ENCODE measurements at regions not wholly inside any gene's neighbourhood (a gene's known extent, or its start where the extent isn't known, plus 50 kb on each side); places are given as distances from the start of the nearest gene placed in this dataset.

DNA sequence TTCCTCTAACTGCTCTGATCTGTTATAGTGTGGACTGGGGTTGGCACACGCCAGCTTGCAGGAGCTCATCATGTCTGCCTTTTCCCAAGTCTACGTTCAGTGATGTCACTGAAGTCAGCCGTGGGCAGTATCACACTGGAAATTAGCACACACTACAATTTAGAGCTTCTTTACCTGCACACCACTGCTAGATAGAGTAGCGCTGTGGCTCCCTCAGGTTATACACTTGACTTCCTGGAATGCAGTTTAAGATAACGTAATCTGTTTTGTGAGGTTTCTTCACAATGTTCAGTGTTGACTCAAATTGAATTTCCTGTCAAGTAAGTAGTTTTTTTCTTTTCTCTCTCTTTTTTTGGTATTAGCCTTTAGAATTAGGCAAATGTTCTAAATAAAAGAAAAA is 487.2 kb downstream of the DCDC2C start:
- TF ChIP-seq, protein P1, sequence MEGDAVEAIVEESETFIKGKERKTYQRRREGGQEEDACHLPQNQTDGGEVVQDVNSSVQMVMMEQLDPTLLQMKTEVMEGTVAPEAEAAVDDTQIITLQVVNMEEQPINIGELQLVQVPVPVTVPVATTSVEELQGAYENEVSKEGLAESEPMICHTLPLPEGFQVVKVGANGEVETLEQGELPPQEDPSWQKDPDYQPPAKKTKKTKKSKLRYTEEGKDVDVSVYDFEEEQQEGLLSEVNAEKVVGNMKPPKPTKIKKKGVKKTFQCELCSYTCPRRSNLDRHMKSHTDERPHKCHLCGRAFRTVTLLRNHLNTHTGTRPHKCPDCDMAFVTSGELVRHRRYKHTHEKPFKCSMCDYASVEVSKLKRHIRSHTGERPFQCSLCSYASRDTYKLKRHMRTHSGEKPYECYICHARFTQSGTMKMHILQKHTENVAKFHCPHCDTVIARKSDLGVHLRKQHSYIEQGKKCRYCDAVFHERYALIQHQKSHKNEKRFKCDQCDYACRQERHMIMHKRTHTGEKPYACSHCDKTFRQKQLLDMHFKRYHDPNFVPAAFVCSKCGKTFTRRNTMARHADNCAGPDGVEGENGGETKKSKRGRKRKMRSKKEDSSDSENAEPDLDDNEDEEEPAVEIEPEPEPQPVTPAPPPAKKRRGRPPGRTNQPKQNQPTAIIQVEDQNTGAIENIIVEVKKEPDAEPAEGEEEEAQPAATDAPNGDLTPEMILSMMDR (IDR thresholded peaks at IDR 0.05; ENCODE audit: low read depth, low read length): no peak
- TF ChIP-seq EZH2phosphoT487 (IDR thresholded peaks at IDR 0.05; ENCODE audit: low read depth): no peak

Data from OCI-LY3 (cell line).